Fibroblast of the aortic adventitia (primary cell): ENCODE measurements at regions not wholly inside any gene's neighbourhood (a gene's known extent, or its start where the extent isn't known, plus 50 kb on each side); places are given as distances from the start of the nearest gene placed in this dataset.

Experiments
- DNase-seq: peaks from one replicate; pipeline ENCODE4 v3.0.0-alpha.2; 2010; ENCODE audit warnings: low read depth
- H3K4me3 ChIP-seq: 2 replicates; pipeline ENCODE4 v1.5.1; 2011; ENCODE audit warnings: low read depth, mild to moderate bottlenecking, control low read depth, low read length, moderate library complexity
- CTCF ChIP-seq: IDR thresholded peaks from 2 replicates; pipeline ENCODE4 v1.5.1; 2011; ENCODE audit warnings: mild to moderate bottlenecking, low read length, control low read depth, inconsistent platforms; ENCODE audit not compliant: insufficient read depth

- no peak for DNase-seq
- TF ChIP-seq CTCF = no peak
- H3K4me3 ChIP-seq = no peak overlapping the region
These were observed 325.1 kb upstream of the ADAMTS16 start for GRCh38 chr5:4815002-4815401.

- no peak for DNase-seq
- H3K4me3 ChIP-seq = no peak overlapping the region
- no peak for TF ChIP-seq CTCF
These were observed 322.4 kb upstream of the ADAMTS16 start for GRCh38 chr5:4817767-4818166.

- no peak overlapping the region for H3K4me3 ChIP-seq
- DNase-seq = no peak
- no peak for TF ChIP-seq CTCF
These were observed 308.8 kb upstream of the ADAMTS16 start for GRCh38 chr5:4831325-4831724.

GRCh38 chr5:4832471-4832870 lies 307.7 kb upstream of the ADAMTS16 start:
- TF ChIP-seq CTCF = no peak
- no peak for DNase-seq
- no peak overlapping the region for H3K4me3 ChIP-seq

- TF ChIP-seq CTCF = no peak
- H3K4me3 ChIP-seq = no peak overlapping the region
- no peak for DNase-seq
These were observed 306.9 kb upstream of the ADAMTS16 start for GRCh38 chr5:4833104-4833738.

- H3K4me3 ChIP-seq = no peak overlapping the region
- TF ChIP-seq CTCF = no peak
- DNase-seq = no peak
These were observed 302.6 kb upstream of the ADAMTS16 start for GRCh38 chr5:4837489-4838058.

GRCh38 chr5:4845221-4845620 lies 294.9 kb upstream of the ADAMTS16 start:
- TF ChIP-seq CTCF = no peak
- DNase-seq = no peak
- no peak overlapping the region for H3K4me3 ChIP-seq
